Right hindlimb (tissue), 1 donor: ENCODE measurements at regions not wholly inside any gene's neighbourhood (a gene's known extent, or its start where the extent isn't known, plus 50 kb on each side); places are given as distances from the start of the nearest gene placed in this dataset.
"Not testable (repeated sequence)": the region's sequence is repeated elsewhere in the genome, so short reads cannot be mapped to it uniquely, and the experiment has no call there.

Experiments
- DNase-seq: peaks from one replicate; pipeline ENCODE4 v3.0.0-alpha.2; 2018

GRCh38 chr3:109678600-109678999 is 341.3 kb upstream of the DPPA4 start:
- DNase-seq: no peak

- no peak for DNase-seq
Observed at GRCh38 chr3:109679664-109680063, 342.3 kb upstream of the DPPA4 start.

GRCh38 chr3:109683746-109684145 is 346.4 kb upstream of the DPPA4 start:
- DNase-seq: no peak

GRCh38 chr3:109685084-109686079 is 348.0 kb upstream of the DPPA4 start:
- DNase-seq: no peak

- no peak for DNase-seq
Observed at GRCh38 chr3:109687626-109688025, 350.3 kb upstream of the DPPA4 start.

- no peak for DNase-seq
Observed at GRCh38 chr3:109696932-109697331, 359.6 kb upstream of the DPPA4 start.

GRCh38 chr3:109702252-109702651 is 364.9 kb upstream of the DPPA4 start:
- DNase-seq: no peak

GRCh38 chr3:109702976-109703375 is 365.6 kb upstream of the DPPA4 start:
- DNase-seq: no peak

- not testable (repeated sequence) for DNase-seq
Observed at GRCh38 chr3:109705133-109705532, 367.8 kb upstream of the DPPA4 start.

- no peak for DNase-seq
Observed at GRCh38 chr3:109707617-109708016, 370.3 kb upstream of the DPPA4 start.

GRCh38 chr3:109713288-109713687 is 375.9 kb upstream of the DPPA4 start:
- DNase-seq: no peak

GRCh38 chr3:109715707-109716106 is 378.4 kb upstream of the DPPA4 start:
- DNase-seq: no peak

GRCh38 chr3:109718850-109719249 is 381.5 kb upstream of the DPPA4 start:
- no peak for DNase-seq

- no peak for DNase-seq
Observed at GRCh38 chr3:109728861-109729494, 391.6 kb upstream of the DPPA4 start.

GRCh38 chr3:109731639-109732473 is 394.5 kb upstream of the DPPA4 start:
- peak; percentile 31 for DNase-seq

- no peak for DNase-seq
Observed at GRCh38 chr3:109743981-109744380, 406.6 kb upstream of the DPPA4 start.

- DNase-seq: no peak
Observed at GRCh38 chr3:109772520-109772919, 435.2 kb upstream of the DPPA4 start.

- DNase-seq: no peak
Observed at GRCh38 chr3:109774108-109774507, 436.8 kb upstream of the DPPA4 start.

- DNase-seq: no peak
Observed at GRCh38 chr3:109784285-109784684, 446.9 kb upstream of the DPPA4 start.

GRCh38 chr3:109784852-109785631 is 447.7 kb upstream of the DPPA4 start:
- no peak for DNase-seq

- no peak for DNase-seq
Observed at GRCh38 chr3:109803274-109803673, 465.9 kb upstream of the DPPA4 start.

- no peak for DNase-seq
Observed at GRCh38 chr3:109804697-109805096, 467.4 kb upstream of the DPPA4 start.
